ENCODE measurements at regions not wholly inside any gene's neighbourhood (a gene's known extent, or its start where the extent isn't known, plus 50 kb on each side); places are given as distances from the start of the nearest gene placed in this dataset.

- no peaks in the 10 kb centered on the region for H3K9me3 ChIP-seq (ENCODE audit: insufficient read depth, low read depth, low read length)
- FAIRE-seq (no peak), DNase-seq (ENCODE audit: low read depth) (no peak)
- H3K36me3 ChIP-seq (ENCODE audit: insufficient read depth, low read length): no peaks in the 10 kb centered on the region
- no peaks in the 10 kb centered on the region for H4K20me1 ChIP-seq (ENCODE audit: insufficient read depth, low read length)
- no peaks in the 10 kb centered on the region for H3K9me3 Mint-ChIP-seq (ENCODE audit: unreplicated experiment)
- H3K79me2 ChIP-seq (ENCODE audit: insufficient read depth, low read length): no peaks in the 10 kb centered on the region
- TF ChIP-seq CTCF (IDR thresholded peaks at IDR 0.05; ENCODE audit: insufficient read depth, low read depth, low read length) (no peak), EZH2 (IDR thresholded peaks at IDR 0.05; ENCODE audit: insufficient read depth, low read length) (no peak)
- no peak overlapping the region for H3K27ac ChIP-seq (ENCODE audit: low read depth, low read length)
- H3K9ac ChIP-seq (ENCODE audit: low read length): no peak overlapping the region
- no peak overlapping the region for H3K27ac Mint-ChIP-seq (ENCODE audit: unreplicated experiment)
- H3K4me1 Mint-ChIP-seq (ENCODE audit: low read depth, unreplicated experiment): peaks cover 14% of the 10 kb centered on the region
- H3K4me1 ChIP-seq (ENCODE audit: insufficient read depth, low read length): peaks cover 9% of the 10 kb centered on the region
- H3K4me3 Mint-ChIP-seq (ENCODE audit: unreplicated experiment): no peak overlapping the region
- H3K36me3 Mint-ChIP-seq (ENCODE audit: low read depth, unreplicated experiment): no peaks in the 10 kb centered on the region
- no peaks in the 10 kb centered on the region for H3K27me3 Mint-ChIP-seq (ENCODE audit: low read depth, unreplicated experiment)
- H3K4me3 ChIP-seq (ENCODE audit: insufficient read depth, low read depth, low read length): no peak overlapping the region
- no peak overlapping the region for H3K4me2 ChIP-seq (ENCODE audit: low read length)
- no peak overlapping the region for H2AFZ ChIP-seq (ENCODE audit: low read depth, low read length)
- H3K27me3 ChIP-seq (ENCODE audit: insufficient read depth, low read length): no peaks in the 10 kb centered on the region
These were observed 239.5 kb upstream of the SLC24A2 start for GRCh38 chr9:20028192-20028848.

GRCh38 chr9:20023961-20024571 lies 235.2 kb upstream of the SLC24A2 start:
- Histone ChIP-seq H3K36me3 (ENCODE audit: insufficient read depth, low read length) (no peaks in the 10 kb centered on the region), H3K4me1 (ENCODE audit: insufficient read depth, low read length) (peaks cover 9% of the 10 kb centered on the region), H3K4me2 (ENCODE audit: low read length) (peak overlapping the region; percentile 53), H3K27me3 (ENCODE audit: insufficient read depth, low read length) (no peaks in the 10 kb centered on the region), H3K79me2 (ENCODE audit: insufficient read depth, low read length) (no peaks in the 10 kb centered on the region), H3K9ac (ENCODE audit: low read length) (no peak overlapping the region), H3K4me3 (ENCODE audit: insufficient read depth, low read depth, low read length) (no peak overlapping the region), H3K27ac (ENCODE audit: low read depth, low read length) (no peak overlapping the region), H2AFZ (ENCODE audit: low read depth, low read length) (no peak overlapping the region), H4K20me1 (ENCODE audit: insufficient read depth, low read length) (no peaks in the 10 kb centered on the region), H3K9me3 (ENCODE audit: insufficient read depth, low read depth, low read length) (no peaks in the 10 kb centered on the region)
- Mint-ChIP-seq H3K4me1 (ENCODE audit: low read depth, unreplicated experiment) (peaks cover 19% of the 10 kb centered on the region), H3K27me3 (ENCODE audit: low read depth, unreplicated experiment) (no peaks in the 10 kb centered on the region), H3K4me3 (ENCODE audit: unreplicated experiment) (no peak overlapping the region), H3K9me3 (ENCODE audit: unreplicated experiment) (no peaks in the 10 kb centered on the region), H3K36me3 (ENCODE audit: low read depth, unreplicated experiment) (no peaks in the 10 kb centered on the region), H3K27ac (ENCODE audit: unreplicated experiment) (no peak overlapping the region)
- FAIRE-seq (peak; percentile 17), DNase-seq (ENCODE audit: low read depth) (peak; percentile 56)
- TF ChIP-seq EZH2 (IDR thresholded peaks at IDR 0.05; ENCODE audit: insufficient read depth, low read length) (no peak), CTCF (IDR thresholded peaks at IDR 0.05; ENCODE audit: insufficient read depth, low read depth, low read length) (no peak)

Measured in astrocyte (in vitro differentiated cells and primary cell).